NCI-H146 (cell line): ENCODE measurements at regions not wholly inside any gene's neighbourhood (a gene's known extent, or its start where the extent isn't known, plus 50 kb on each side); places are given as distances from the start of the nearest gene placed in this dataset.
"Not testable (repeated sequence)": the region's sequence is repeated elsewhere in the genome, so short reads cannot be mapped to it uniquely, and the experiment has no call there.

Experiments used
- DNase-seq: peaks from one replicate; lab custom pipeline; 2025; lab: John Stamatoyannopoulos, UW

- no peak for DNase-seq
Measured at GRCh38 chrX:55981603-55982002, 250.6 kb upstream of the KLF8 start.

GRCh38 chrX:55996649-55997048, 235.5 kb upstream of the KLF8 start:
- no peak for DNase-seq

GRCh38 chrX:56000174-56000573, 232.0 kb upstream of the KLF8 start:
- DNase-seq, result no peak

- no peak for DNase-seq
Measured at GRCh38 chrX:56000729-56001128, 231.4 kb upstream of the KLF8 start.

- no peak for DNase-seq
Measured at GRCh38 chrX:56025872-56026571, 206.1 kb upstream of the KLF8 start.

- no peak for DNase-seq
Measured at GRCh38 chrX:56026815-56027214, 205.3 kb upstream of the KLF8 start.

- DNase-seq, result no peak
Measured at GRCh38 chrX:56029188-56029587, 203.0 kb upstream of the KLF8 start.

- no peak for DNase-seq
Measured at GRCh38 chrX:56029691-56030090, 202.5 kb upstream of the KLF8 start.

GRCh38 chrX:56031409-56031808, 200.7 kb upstream of the KLF8 start:
- no peak for DNase-seq

GRCh38 chrX:56033495-56034180, 198.5 kb upstream of the KLF8 start:
- DNase-seq, result no peak

GRCh38 chrX:56052673-56053330, 179.4 kb upstream of the KLF8 start:
- not testable (repeated sequence) for DNase-seq

- DNase-seq, result no peak
Measured at GRCh38 chrX:56057325-56057724, 174.8 kb upstream of the KLF8 start.

GRCh38 chrX:56066016-56066415, 166.1 kb upstream of the KLF8 start:
- no peak for DNase-seq

- no peak for DNase-seq
Measured at GRCh38 chrX:56068274-56068758, 163.8 kb upstream of the KLF8 start.

GRCh38 chrX:56069299-56069931, 162.7 kb upstream of the KLF8 start:
- no peak for DNase-seq

GRCh38 chrX:56089376-56089775, 142.8 kb upstream of the KLF8 start:
- no peak for DNase-seq

- no peak for DNase-seq
Measured at GRCh38 chrX:56099271-56099670, 132.9 kb upstream of the KLF8 start.

- DNase-seq, result peak; percentile 32
Measured at GRCh38 chrX:56107320-56107719, 124.8 kb upstream of the KLF8 start.

- DNase-seq, result no peak
Measured at GRCh38 chrX:56113785-56114436, 118.2 kb upstream of the KLF8 start.

- no peak for DNase-seq
Measured at GRCh38 chrX:56114437-56114787, 117.7 kb upstream of the KLF8 start.

- DNase-seq, result no peak
Measured at GRCh38 chrX:56120242-56120641, 111.9 kb upstream of the KLF8 start.

GRCh38 chrX:56125946-56126345, 106.2 kb upstream of the KLF8 start:
- DNase-seq, result no peak
